HFFc6 (cell line): ENCODE measurements at regions not wholly inside any gene's neighbourhood (a gene's known extent, or its start where the extent isn't known, plus 50 kb on each side); places are given as distances from the start of the nearest gene placed in this dataset.

Experiments
- DNase-seq: peaks from one replicate; pipeline ENCODE4 v3.0.0-alpha.2; 2018
- H3K27ac Mint-ChIP-seq: 2 replicates; pipeline ENCODE4 v1.8.0; 2020; ENCODE audit warnings: mild to moderate bottlenecking, mixed read lengths
- H3K27me3 Mint-ChIP-seq: 2 replicates; pipeline ENCODE4 v1.8.0; 2021; ENCODE audit warnings: mild to moderate bottlenecking, moderate library complexity, mixed read lengths; ENCODE audit not compliant: insufficient read depth
- H3K36me3 Mint-ChIP-seq: 2 replicates; pipeline ENCODE4 v1.8.0; 2021; ENCODE audit warnings: low read depth, mixed read lengths
- H3K4me1 Mint-ChIP-seq: 2 replicates; pipeline ENCODE4 v1.8.0; 2020; ENCODE audit warnings: low read depth, mixed read lengths
- H3K4me3 Mint-ChIP-seq: 2 replicates; pipeline ENCODE4 v1.8.0; 2020; ENCODE audit warnings: mild to moderate bottlenecking, moderate library complexity, mixed read lengths
- H3K9me3 Mint-ChIP-seq: 2 replicates; pipeline ENCODE4 v1.8.0; 2020; ENCODE audit warnings: mild to moderate bottlenecking, mixed read lengths
- CTCF ChIP-seq: fragments of 200-600 bp; sonication (generic); IDR thresholded peaks from 2 replicates; pipeline ENCODE4 v1.5.0; 2021; ENCODE audit warnings: antibody characterized with exemption, mild to moderate bottlenecking

GRCh38 chr14:81886588-81886987 is 352.9 kb upstream of the SEL1L start:
- H3K4me1 Mint-ChIP-seq = no peaks in the 10 kb centered on the region
- no peaks in the 10 kb centered on the region; the same call in 1 of the 2 replicates for H3K36me3 Mint-ChIP-seq
- no peak overlapping the region for H3K4me3 Mint-ChIP-seq
- TF ChIP-seq CTCF = no peak
- no peaks in the 10 kb centered on the region for H3K27me3 Mint-ChIP-seq
- peaks cover 61% of the 10 kb centered on the region for H3K9me3 Mint-ChIP-seq
- DNase-seq = no peak
- H3K27ac Mint-ChIP-seq = no peak overlapping the region

GRCh38 chr14:81889529-81889928 is 355.9 kb upstream of the SEL1L start:
- Mint-ChIP-seq H3K4me3 (no peak overlapping the region), H3K9me3 (peaks cover 58% of the 10 kb centered on the region), H3K27ac (no peak overlapping the region), H3K4me1 (no peaks in the 10 kb centered on the region), H3K36me3 (no peaks in the 10 kb centered on the region; the same call in 1 of the 2 replicates), H3K27me3 (no peaks in the 10 kb centered on the region)
- no peak for TF ChIP-seq CTCF
- no peak for DNase-seq

GRCh38 chr14:81890020-81890419 is 356.4 kb upstream of the SEL1L start:
- Mint-ChIP-seq H3K4me3 (no peak overlapping the region), H3K36me3 (no peaks in the 10 kb centered on the region; the same call in 1 of the 2 replicates), H3K27ac (no peak overlapping the region), H3K4me1 (no peaks in the 10 kb centered on the region), H3K27me3 (no peaks in the 10 kb centered on the region), H3K9me3 (peaks cover 53% of the 10 kb centered on the region)
- TF ChIP-seq CTCF = no peak
- no peak for DNase-seq

- Mint-ChIP-seq H3K27ac (no peak overlapping the region), H3K36me3 (no peaks in the 10 kb centered on the region), H3K27me3 (no peaks in the 10 kb centered on the region), H3K9me3 (peaks cover 55% of the 10 kb centered on the region), H3K4me3 (no peak overlapping the region), H3K4me1 (no peaks in the 10 kb centered on the region)
- no peak for DNase-seq
- TF ChIP-seq CTCF = no peak
These were observed 369.8 kb upstream of the SEL1L start for GRCh38 chr14:81903477-81903876.

GRCh38 chr14:81927070-81927469 is 393.4 kb upstream of the SEL1L start:
- Mint-ChIP-seq H3K27me3 (no peaks in the 10 kb centered on the region), H3K27ac (no peak overlapping the region), H3K9me3 (peaks cover 55% of the 10 kb centered on the region), H3K36me3 (no peaks in the 10 kb centered on the region), H3K4me3 (no peak overlapping the region), H3K4me1 (no peaks in the 10 kb centered on the region)
- no peak for DNase-seq
- no peak for TF ChIP-seq CTCF

- Mint-ChIP-seq H3K4me1 (no peaks in the 10 kb centered on the region), H3K4me3 (no peak overlapping the region), H3K27ac (no peak overlapping the region), H3K27me3 (no peaks in the 10 kb centered on the region), H3K9me3 (peaks cover 64% of the 10 kb centered on the region), H3K36me3 (no peaks in the 10 kb centered on the region)
- no peak for DNase-seq
- TF ChIP-seq CTCF = no peak
These were observed 398.2 kb upstream of the SEL1L start for GRCh38 chr14:81931828-81932227.
